ENCODE measurements at regions not wholly inside any gene's neighbourhood (a gene's known extent, or its start where the extent isn't known, plus 50 kb on each side); places are given as distances from the start of the nearest gene placed in this dataset.

GRCh38 chr2:138218397-138218796 is 254.1 kb downstream of the HNMT start:
- no peak for TF ChIP-seq CTCF (IDR thresholded peaks at IDR 0.05; ENCODE audit: low read depth, low read length, missing control alignments)
- DNase-seq (ENCODE audit: low read depth): no peak
- H3K4me3 ChIP-seq (ENCODE audit: low read depth, low read length): no peak overlapping the region
- in situ Hi-C loops (cut with HindIII; ENCODE audit: low sequenced_read_pairs): no loop called here

GRCh38 chr2:138219961-138220360 is 255.7 kb downstream of the HNMT start:
- no peak overlapping the region for H3K4me3 ChIP-seq (ENCODE audit: low read depth, low read length)
- no peak for DNase-seq (ENCODE audit: low read depth)
- TF ChIP-seq CTCF (IDR thresholded peaks at IDR 0.05; ENCODE audit: low read depth, low read length, missing control alignments): no peak
- in situ Hi-C loops (cut with HindIII; ENCODE audit: low sequenced_read_pairs): no loop called here

GRCh38 chr2:138221358-138221757 is 257.1 kb downstream of the HNMT start:
- no peak for TF ChIP-seq CTCF (IDR thresholded peaks at IDR 0.05; ENCODE audit: low read depth, low read length, missing control alignments)
- no peak overlapping the region for H3K4me3 ChIP-seq (ENCODE audit: low read depth, low read length)
- in situ Hi-C loops (cut with HindIII; ENCODE audit: low sequenced_read_pairs): no loop called here
- no peak for DNase-seq (ENCODE audit: low read depth)

- in situ Hi-C loops (cut with HindIII; ENCODE audit: low sequenced_read_pairs): no loop called here
- no peak for TF ChIP-seq CTCF (IDR thresholded peaks at IDR 0.05; ENCODE audit: low read depth, low read length, missing control alignments)
- peak; percentile 24 for DNase-seq (ENCODE audit: low read depth)
- no peak overlapping the region for H3K4me3 ChIP-seq (ENCODE audit: low read depth, low read length)
Observed at GRCh38 chr2:138223319-138223718, 259.0 kb downstream of the HNMT start.

- H3K4me3 ChIP-seq (ENCODE audit: low read depth, low read length): no peak overlapping the region
- no peak for TF ChIP-seq CTCF (IDR thresholded peaks at IDR 0.05; ENCODE audit: low read depth, low read length, missing control alignments)
- in situ Hi-C loops (cut with HindIII; ENCODE audit: low sequenced_read_pairs): no loop called here
- DNase-seq (ENCODE audit: low read depth): no peak
Observed at GRCh38 chr2:138227195-138227594, 262.9 kb downstream of the HNMT start.

- no peak for TF ChIP-seq CTCF (IDR thresholded peaks at IDR 0.05; ENCODE audit: low read depth, low read length, missing control alignments)
- in situ Hi-C loops (cut with HindIII; ENCODE audit: low sequenced_read_pairs): no loop called here
- H3K4me3 ChIP-seq (ENCODE audit: low read depth, low read length): no peak overlapping the region
- no peak for DNase-seq (ENCODE audit: low read depth)
Observed at GRCh38 chr2:138228101-138228500, 263.8 kb downstream of the HNMT start.

GRCh38 chr2:138234265-138234664 is 267.3 kb upstream of the SPOPL start:
- DNase-seq (ENCODE audit: low read depth): no peak
- H3K4me3 ChIP-seq (ENCODE audit: low read depth, low read length): no peak overlapping the region
- in situ Hi-C loops (cut with HindIII; ENCODE audit: low sequenced_read_pairs): no loop called here
- TF ChIP-seq CTCF (IDR thresholded peaks at IDR 0.05; ENCODE audit: low read depth, low read length, missing control alignments): no peak

Data from astrocyte of the cerebellum (primary cell).